Lower leg skin (tissue), 4 donors: ENCODE measurements at regions not wholly inside any gene's neighbourhood (a gene's known extent, or its start where the extent isn't known, plus 50 kb on each side); places are given as distances from the start of the nearest gene placed in this dataset.

Source experiments
- DNase-seq, 2 donors: peaks; one replicate each; pipeline ENCODE4 v3.0.0-alpha.2; 2019; ENCODE audit warnings: low spot score in 2 of 2
- H3K4me3 ChIP-seq: fragments of 200-600 bp; sonication (generic); 2 replicates; pipeline ENCODE4 v1.5.1; 2017; ENCODE audit warnings: mild to moderate bottlenecking, low read depth; ENCODE audit not compliant: poor library complexity, severe bottlenecking
- POLR2A ChIP-seq, 2 donors: fragments of 450-650 bp; IDR thresholded peaks; one replicate each; pipeline ENCODE4 v1.6.1; 2016 to 2017; ENCODE audit warnings: antibody characterized with exemption in 2 of 2, mild to moderate bottlenecking in 1 of 2, moderate library complexity in 1 of 2
- WGBS, 2 donors: methylation state at CpG; one replicate each; pipeline ENCODE4 v1.1.5; 2018; 5-methylcytosine and 5-hydroxymethylcytosine counted together
- intact Hi-C: fragments of 100-400 bp; cut with DNase I; formaldehyde crosslinking; loops from one replicate; pipeline ENCODE4 v1.15.0; 2023; ENCODE audit warnings: low total_unique reads
- TF ChIP-seq, protein P1 (sequence below), 3 donors: fragments of 450-650 bp; IDR thresholded peaks; one replicate each; pipeline ENCODE4 v1.5.1; 2016; ENCODE audit warnings: antibody characterized with exemption in 3 of 3, mild to moderate bottlenecking in 3 of 3, moderate library complexity in 2 of 3

DNA sequence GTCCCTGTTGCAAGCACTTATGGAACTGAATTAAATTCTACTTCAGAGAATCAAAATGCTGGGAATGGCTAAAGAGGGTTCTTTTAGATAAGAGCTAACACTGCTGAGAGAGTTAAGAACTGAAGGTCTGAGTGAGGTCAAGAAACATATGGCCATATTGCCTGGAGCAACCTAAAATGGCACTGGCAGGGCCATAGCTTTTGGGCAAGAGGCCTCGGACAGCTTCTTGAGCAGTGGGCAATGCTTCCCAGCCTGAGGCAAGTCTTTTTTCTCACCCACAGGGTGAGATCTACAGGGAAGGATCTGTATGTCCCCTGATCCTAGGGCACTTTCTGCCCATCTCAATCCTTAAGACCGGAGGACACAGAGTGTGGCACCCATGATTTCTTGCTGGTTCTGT lies 244.6 kb upstream of the NT5C1B start:
- DNase-seq, result no peak
- WGBS, 2 donors, result 93 to 96% methylated on average over 2 of the region's 2 CpGs
- TF ChIP-seq, protein P1, sequence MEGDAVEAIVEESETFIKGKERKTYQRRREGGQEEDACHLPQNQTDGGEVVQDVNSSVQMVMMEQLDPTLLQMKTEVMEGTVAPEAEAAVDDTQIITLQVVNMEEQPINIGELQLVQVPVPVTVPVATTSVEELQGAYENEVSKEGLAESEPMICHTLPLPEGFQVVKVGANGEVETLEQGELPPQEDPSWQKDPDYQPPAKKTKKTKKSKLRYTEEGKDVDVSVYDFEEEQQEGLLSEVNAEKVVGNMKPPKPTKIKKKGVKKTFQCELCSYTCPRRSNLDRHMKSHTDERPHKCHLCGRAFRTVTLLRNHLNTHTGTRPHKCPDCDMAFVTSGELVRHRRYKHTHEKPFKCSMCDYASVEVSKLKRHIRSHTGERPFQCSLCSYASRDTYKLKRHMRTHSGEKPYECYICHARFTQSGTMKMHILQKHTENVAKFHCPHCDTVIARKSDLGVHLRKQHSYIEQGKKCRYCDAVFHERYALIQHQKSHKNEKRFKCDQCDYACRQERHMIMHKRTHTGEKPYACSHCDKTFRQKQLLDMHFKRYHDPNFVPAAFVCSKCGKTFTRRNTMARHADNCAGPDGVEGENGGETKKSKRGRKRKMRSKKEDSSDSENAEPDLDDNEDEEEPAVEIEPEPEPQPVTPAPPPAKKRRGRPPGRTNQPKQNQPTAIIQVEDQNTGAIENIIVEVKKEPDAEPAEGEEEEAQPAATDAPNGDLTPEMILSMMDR (IDR thresholded peaks at IDR 0.05), result no peak
- TF ChIP-seq POLR2A (IDR thresholded peaks at IDR 0.05), result no peak
- no peak overlapping the region for H3K4me3 ChIP-seq
- intact Hi-C loops, result no loop called here

DNA sequence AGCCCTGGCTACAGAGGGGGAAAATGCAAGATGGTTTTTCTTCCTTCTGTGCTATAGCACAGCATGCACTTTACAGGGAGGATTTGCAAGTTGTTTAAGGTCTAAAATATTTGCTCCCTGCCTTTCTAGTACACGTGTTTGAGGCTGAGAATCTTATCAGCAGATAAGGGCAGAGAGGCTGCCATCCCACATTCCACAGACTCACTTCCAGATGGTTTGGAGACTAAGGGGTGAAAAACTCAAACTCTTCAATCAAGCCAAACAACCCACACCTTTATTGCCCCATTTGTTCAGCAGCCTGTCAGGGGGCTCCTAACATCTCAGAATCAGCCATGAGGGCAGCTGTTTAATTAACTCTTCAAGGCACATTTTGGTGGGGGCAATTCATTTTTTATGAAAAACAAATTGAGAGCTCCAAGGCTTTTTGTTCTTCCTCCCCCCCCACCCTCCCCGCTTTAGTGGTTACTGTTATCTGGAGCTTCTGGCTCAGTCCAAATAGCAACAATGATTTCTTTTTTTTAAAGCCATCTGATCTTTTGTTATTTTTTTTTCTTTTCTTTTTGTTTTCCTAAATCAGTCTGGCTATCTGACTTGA lies 242.6 kb upstream of the NT5C1B start:
- no peak overlapping the region for H3K4me3 ChIP-seq
- TF ChIP-seq POLR2A (IDR thresholded peaks at IDR 0.05), result no peak
- TF ChIP-seq, protein P1 (IDR thresholded peaks at IDR 0.05), result no peak
- 58 to 69% methylated on average over 2 of the region's 2 CpGs for WGBS, 2 donors
- intact Hi-C loops, result no loop called here
- DNase-seq, result no peak

DNA sequence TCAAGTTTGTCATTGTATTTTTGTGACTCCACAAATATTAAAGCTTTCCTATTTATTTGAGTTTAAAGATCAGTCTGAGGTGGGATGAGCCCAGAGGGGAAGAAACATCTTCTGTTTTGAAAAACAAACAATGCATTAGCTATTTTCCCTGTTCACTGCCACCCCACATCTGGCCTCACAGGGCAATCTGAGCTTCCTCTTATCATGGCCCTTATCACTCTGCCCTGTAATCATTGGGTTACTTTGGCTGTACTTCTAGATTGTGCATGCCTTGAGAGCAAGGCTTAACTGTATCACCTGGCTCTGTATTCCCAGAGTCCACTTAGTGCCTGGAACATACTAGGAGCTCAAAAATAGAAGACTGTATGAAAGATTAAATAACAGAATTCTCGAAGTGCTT lies 241.6 kb upstream of the NT5C1B start:
- WGBS, 2 donors, result 91% methylated on average over 1 of the region's 1 CpG
- TF ChIP-seq, protein P1 (IDR thresholded peaks at IDR 0.05), result no peak
- no peak for TF ChIP-seq POLR2A (IDR thresholded peaks at IDR 0.05)
- H3K4me3 ChIP-seq, result no peak overlapping the region
- no peak for DNase-seq
- intact Hi-C loops, result no loop called here

DNA sequence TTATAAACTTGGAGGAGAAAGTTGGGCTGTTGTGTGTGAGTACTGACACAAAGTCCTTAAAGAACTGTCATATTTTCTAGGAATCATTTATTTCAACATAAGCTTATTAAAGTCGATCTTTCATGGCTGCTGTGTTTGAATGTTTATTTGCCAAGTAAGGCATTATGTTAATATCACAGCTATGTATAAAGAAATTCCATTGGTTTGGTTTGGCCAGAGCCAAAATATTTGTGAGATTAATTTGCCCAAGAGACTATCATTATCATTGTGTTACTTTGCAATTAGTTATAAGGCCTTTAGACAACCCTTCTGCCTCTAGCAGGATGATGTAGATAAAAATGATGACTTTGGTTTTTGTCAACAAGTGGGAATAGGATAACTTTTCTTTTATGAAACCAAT lies 240.6 kb upstream of the NT5C1B start:
- DNase-seq, result no peak
- WGBS, 2 donors, result 20 to 30% methylated on average over 1 of the region's 1 CpG
- no peak overlapping the region for H3K4me3 ChIP-seq
- intact Hi-C loops, result no loop called here
- no peak for TF ChIP-seq POLR2A (IDR thresholded peaks at IDR 0.05)
- TF ChIP-seq, protein P1 (IDR thresholded peaks at IDR 0.05), result no peak

DNA sequence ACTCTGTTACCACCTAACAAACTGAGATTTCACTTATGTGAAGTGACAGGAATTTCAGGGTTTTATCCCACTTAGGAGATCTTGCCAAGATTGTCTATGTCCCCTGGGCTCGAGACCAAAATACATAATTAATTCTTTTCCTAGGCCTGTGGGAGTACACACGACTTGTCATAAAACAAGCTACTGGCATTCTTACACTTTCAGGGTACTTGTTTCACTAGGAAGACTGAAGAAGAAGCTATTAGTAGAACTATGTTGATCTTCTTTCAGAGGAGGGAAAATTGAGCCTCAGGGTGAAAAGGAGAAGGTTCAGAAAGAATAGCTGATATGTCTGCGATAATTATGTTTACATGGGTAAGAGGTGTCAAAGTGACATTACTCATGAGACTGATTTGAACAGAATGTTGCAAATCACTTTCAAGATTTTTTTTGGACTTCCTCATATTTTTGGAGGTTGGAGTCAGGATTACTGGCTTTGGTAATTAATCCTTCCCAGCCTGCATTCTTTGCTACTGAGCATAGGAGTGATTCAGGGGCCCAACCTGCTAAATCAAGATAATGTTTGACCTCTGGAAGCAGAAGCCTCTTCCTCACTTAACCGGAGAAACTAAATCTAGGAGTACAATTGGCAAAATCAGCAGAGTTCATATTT lies 240.0 kb upstream of the NT5C1B start:
- 27 to 29% methylated on average over 4 of the region's 4 CpGs for WGBS, 2 donors
- intact Hi-C loops, result no loop called here
- no peak overlapping the region for H3K4me3 ChIP-seq
- TF ChIP-seq, protein P1 (IDR thresholded peaks at IDR 0.05), result no peak
- TF ChIP-seq POLR2A (IDR thresholded peaks at IDR 0.05), result no peak
- no peak for DNase-seq

DNA sequence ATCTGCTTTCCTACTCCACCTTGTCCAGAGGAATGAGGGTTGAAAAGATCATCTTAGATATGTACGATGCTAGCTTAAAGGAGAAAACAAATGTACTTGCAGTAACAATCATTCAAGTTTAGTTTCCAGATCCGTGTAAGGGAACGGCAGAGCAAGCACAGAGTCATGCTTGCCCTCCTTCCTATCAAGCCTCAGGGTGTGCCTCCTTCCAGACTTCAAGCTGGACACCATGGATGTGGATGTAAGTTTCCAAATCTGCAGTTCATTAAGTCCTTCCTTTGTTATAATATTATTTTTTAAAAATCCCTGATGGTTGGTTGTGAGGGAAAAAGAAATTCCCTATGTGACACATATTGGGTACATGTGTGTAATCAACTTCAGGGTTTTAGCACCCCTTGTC lies 238.9 kb upstream of the NT5C1B start:
- H3K4me3 ChIP-seq, result no peak overlapping the region
- no peak for DNase-seq
- 68 to 69% methylated on average over 3 of the region's 3 CpGs for WGBS, 2 donors
- TF ChIP-seq, protein P1 (IDR thresholded peaks at IDR 0.05), result no peak
- TF ChIP-seq POLR2A (IDR thresholded peaks at IDR 0.05), result no peak
- intact Hi-C loops, result no loop called here
